ENCODE measurements at regions not wholly inside any gene's neighbourhood (a gene's known extent, or its start where the extent isn't known, plus 50 kb on each side); places are given as distances from the start of the nearest gene placed in this dataset.

DNA sequence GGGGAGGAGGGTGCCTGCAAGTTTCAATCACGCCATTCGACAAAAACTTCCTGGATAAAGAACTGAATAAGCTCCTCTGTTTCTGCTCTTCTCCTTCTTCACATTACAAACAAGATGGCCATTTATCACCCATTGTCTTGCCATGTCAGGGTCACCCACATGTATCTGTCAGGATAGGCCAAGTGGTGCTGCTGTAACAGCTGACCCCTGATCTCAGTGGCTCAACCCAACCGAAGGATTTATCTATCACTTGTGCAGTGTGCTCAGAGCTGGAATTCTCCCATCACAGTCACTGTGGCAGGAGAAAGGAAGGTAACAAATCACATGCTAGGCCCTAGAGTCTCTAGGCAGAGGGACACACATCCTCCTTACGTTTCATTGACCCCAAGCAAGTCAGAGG lies 210.0 kb upstream of the CDH5 start:
- TF ChIP-seq POLR2A (IDR thresholded peaks at IDR 0.05) = no peak
- TF ChIP-seq, protein P1, sequence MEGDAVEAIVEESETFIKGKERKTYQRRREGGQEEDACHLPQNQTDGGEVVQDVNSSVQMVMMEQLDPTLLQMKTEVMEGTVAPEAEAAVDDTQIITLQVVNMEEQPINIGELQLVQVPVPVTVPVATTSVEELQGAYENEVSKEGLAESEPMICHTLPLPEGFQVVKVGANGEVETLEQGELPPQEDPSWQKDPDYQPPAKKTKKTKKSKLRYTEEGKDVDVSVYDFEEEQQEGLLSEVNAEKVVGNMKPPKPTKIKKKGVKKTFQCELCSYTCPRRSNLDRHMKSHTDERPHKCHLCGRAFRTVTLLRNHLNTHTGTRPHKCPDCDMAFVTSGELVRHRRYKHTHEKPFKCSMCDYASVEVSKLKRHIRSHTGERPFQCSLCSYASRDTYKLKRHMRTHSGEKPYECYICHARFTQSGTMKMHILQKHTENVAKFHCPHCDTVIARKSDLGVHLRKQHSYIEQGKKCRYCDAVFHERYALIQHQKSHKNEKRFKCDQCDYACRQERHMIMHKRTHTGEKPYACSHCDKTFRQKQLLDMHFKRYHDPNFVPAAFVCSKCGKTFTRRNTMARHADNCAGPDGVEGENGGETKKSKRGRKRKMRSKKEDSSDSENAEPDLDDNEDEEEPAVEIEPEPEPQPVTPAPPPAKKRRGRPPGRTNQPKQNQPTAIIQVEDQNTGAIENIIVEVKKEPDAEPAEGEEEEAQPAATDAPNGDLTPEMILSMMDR (IDR thresholded peaks at IDR 0.05) = no peak

All from uterus (tissue), 2 donors.